Activated CD4-positive, alpha-beta T cell treated with anti-CD3 and anti-CD28 coated beads, Interleukin-2, amount 10 ng/mL, durations not matched to agents 24 days and 14 days (primary cell): ENCODE measurements at regions not wholly inside any gene's neighbourhood (a gene's known extent, or its start where the extent isn't known, plus 50 kb on each side); places are given as distances from the start of the nearest gene placed in this dataset.

Experiments used
- DNase-seq: peaks from one replicate; pipeline ENCODE4 v3.0.0; 2022
- H3K27ac Mint-ChIP-seq: one replicate; pipeline ENCODE4 v1.8.0; 2022; ENCODE audit warnings: mild to moderate bottlenecking, mixed read lengths
- H3K27me3 Mint-ChIP-seq: one replicate; pipeline ENCODE4 v1.8.0; 2022; ENCODE audit warnings: mixed read lengths
- H3K36me3 Mint-ChIP-seq: one replicate; pipeline ENCODE4 v1.8.0; 2022; ENCODE audit warnings: low read depth, mild to moderate bottlenecking, mixed read lengths
- H3K4me1 Mint-ChIP-seq: one replicate; pipeline ENCODE4 v1.8.0; 2021; ENCODE audit warnings: mixed read lengths
- H3K4me3 Mint-ChIP-seq: one replicate; pipeline ENCODE4 v1.8.0; 2022; ENCODE audit warnings: mild to moderate bottlenecking, moderate library complexity, mixed read lengths
- H3K9me3 Mint-ChIP-seq: one replicate; pipeline ENCODE4 v1.8.0; 2021; ENCODE audit warnings: mixed read lengths
- intact Hi-C: fragments of 100-400 bp; cut with micrococcal nuclease; formaldehyde crosslinking; loops from one replicate; pipeline ENCODE4 v1.15.1; 2023

DNA sequence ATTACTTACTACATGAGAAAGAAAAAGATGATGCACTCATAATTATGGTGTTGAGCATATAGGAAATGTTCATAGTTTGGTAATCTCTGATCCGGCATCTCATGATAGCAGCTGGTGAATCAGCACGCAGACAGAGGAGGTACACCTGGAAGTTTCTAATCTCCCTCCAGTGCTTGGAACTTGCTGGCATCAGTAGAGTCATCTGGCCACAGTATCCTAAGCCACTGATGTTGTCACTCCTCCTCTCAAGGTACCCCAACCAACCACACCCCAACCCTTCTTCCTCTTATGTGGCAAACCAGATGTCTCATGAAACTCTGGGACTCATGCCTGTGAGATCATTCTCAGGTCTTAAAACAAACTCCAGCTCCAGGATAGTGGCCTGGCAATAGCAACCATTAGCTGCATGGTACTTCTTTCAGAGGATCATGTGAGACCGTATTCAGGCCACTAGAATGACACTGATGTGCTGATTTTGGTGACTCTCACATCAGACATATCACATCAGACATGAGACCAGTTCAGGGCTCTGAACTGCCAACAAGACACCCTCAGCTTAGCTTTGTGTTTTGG lies 143.0 kb downstream of the RASSF9 start:
- Mint-ChIP-seq H3K4me1 (no peaks in the 10 kb centered on the region), H3K36me3 (no peaks in the 10 kb centered on the region), H3K9me3 (no peaks in the 10 kb centered on the region), H3K27ac (no peak overlapping the region), H3K27me3 (no peaks in the 10 kb centered on the region), H3K4me3 (no peak overlapping the region)
- no peak for DNase-seq
- intact Hi-C loops: no loop called here

DNA sequence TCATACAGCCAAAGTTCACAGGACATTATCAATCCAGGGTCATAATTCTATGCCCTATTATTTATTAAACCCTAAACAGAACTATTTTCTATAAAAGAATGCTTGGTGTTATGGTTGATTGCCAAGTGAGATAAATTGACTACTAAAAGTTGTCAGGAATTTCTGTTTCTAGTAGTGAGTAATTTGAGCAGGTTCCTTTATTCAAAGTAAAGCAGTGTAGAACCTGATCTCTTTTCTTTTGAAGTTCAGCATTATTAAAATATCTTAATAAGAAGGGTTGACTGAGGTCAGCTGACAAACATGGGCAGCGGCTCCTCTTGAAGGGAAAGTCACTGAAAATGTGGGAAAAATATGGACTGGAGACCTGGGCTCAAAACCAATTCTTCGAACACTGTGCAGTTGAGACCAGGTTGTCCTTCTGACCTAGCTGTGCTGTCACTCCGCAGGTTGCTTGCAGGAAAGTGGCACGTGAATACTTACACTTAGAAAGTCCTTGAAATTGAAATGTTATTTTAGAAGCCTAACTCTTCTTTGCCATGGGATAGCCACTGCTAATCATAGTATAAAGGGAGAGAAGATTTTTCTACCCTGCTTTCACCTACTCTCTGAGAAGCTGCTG lies 141.0 kb downstream of the RASSF9 start:
- H3K4me3 Mint-ChIP-seq: no peak overlapping the region
- H3K27me3 Mint-ChIP-seq: no peaks in the 10 kb centered on the region
- H3K4me1 Mint-ChIP-seq: no peaks in the 10 kb centered on the region
- intact Hi-C loops: no loop called here
- no peaks in the 10 kb centered on the region for H3K36me3 Mint-ChIP-seq
- H3K27ac Mint-ChIP-seq: no peak overlapping the region
- no peak for DNase-seq
- H3K9me3 Mint-ChIP-seq: no peaks in the 10 kb centered on the region

DNA sequence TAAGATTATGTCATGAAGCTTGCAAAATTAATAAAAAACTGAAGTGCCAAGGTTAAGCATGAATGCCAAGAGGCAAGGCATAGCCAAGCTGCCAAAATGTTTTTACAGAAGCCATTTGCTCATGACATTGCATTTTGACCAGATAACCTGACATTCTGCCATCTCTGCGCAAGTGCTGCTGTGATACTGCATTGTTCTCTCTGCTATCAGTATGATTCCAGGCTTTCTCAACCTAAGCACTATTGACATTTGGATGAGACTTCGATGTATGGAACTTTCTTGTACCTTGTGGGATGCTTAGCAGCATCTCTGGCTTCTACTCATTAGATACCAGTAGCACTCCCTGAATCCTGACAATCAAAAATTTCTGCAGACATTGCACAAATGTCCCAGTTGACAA lies 139.2 kb downstream of the RASSF9 start:
- Mint-ChIP-seq H3K27ac (no peak overlapping the region), H3K27me3 (no peaks in the 10 kb centered on the region), H3K9me3 (no peaks in the 10 kb centered on the region), H3K36me3 (no peaks in the 10 kb centered on the region), H3K4me1 (no peaks in the 10 kb centered on the region), H3K4me3 (no peak overlapping the region)
- intact Hi-C loops: no loop called here
- no peak for DNase-seq

DNA sequence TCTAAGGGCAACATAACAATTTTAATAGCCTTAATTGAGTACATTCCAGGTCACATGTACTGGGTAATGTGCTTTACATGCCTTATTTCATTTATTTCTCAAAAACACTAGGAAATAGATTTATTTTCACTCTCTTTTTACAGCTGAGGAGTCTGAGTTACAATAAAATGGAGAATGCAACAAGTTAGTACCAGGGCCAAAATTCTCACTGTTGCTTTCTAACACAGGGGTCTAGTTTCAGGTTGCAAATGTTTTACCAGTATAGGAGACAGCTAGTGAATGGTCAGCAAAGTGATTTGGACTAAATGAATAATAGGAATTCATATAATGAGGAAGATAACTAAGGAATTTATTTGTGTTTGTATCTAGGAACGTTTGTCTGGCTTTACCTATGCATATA lies 137.3 kb downstream of the RASSF9 start:
- H3K9me3 Mint-ChIP-seq: no peaks in the 10 kb centered on the region
- intact Hi-C loops: no loop called here

DNA sequence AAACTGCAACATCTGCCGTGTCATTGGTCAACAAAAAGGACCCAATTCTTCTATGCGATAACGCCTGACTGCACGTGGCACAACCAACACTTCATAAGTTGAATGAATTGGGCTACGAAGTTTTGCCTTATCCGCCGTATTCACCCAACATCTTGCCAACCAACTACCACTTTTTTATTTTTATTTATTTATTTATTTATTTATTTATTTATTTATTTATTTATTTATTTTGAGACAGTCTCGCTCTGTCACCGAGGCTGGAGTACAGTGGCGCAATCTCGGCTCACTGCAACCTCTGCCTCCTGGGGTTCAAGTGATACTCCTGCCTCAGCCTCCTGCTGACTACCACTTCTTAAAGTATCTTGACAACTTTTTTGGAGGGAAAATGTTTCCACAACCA lies 127.4 kb downstream of the RASSF9 start:
- no peak for DNase-seq
- Mint-ChIP-seq H3K4me3 (no peak overlapping the region), H3K9me3 (no peaks in the 10 kb centered on the region), H3K27me3 (no peaks in the 10 kb centered on the region), H3K4me1 (no peaks in the 10 kb centered on the region), H3K36me3 (no peaks in the 10 kb centered on the region), H3K27ac (no peak overlapping the region)
- intact Hi-C loops: no loop called here

More for the DNA sequence above, 137.3 kb downstream of the RASSF9 start:
- H3K4me1 Mint-ChIP-seq: no peaks in the 10 kb centered on the region
- no peaks in the 10 kb centered on the region for H3K36me3 Mint-ChIP-seq
- H3K27me3 Mint-ChIP-seq: no peaks in the 10 kb centered on the region
- H3K27ac Mint-ChIP-seq: no peak overlapping the region
- no peak overlapping the region for H3K4me3 Mint-ChIP-seq
- no peak for DNase-seq

DNA sequence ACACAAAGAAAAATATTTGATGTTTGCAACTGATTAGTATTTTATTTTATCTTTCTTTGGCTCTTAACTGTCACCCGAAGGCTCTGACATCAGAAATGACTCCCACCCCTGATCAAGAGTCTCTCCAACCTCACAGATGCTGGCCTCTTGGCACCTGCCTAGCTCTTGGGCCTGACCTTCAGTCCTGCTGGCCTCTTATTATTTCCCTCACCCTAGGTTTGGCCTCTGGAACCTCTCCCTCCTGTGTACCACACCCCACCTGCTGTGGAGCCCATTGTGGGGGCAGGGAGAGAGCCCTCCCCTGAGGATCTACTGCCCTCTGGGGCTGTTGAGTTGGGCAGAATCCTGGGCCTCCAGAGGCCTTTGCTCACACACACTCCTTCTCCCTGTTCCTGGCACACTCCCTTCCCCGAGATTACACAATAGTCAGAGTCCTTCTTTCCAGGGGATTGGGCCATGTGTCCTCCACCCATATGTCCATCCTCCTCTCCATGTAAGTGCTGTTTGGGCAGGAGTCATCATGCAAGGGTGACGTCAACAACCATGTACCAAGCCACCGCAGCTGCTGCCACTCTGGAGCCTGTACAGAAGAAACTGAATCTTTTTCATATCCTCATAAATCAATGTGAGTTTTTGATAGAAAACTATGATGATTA lies 124.3 kb downstream of the RASSF9 start:
- no peaks in the 10 kb centered on the region for H3K27me3 Mint-ChIP-seq
- no peaks in the 10 kb centered on the region for H3K36me3 Mint-ChIP-seq
- no peaks in the 10 kb centered on the region for H3K9me3 Mint-ChIP-seq
- no peaks in the 10 kb centered on the region for H3K4me1 Mint-ChIP-seq
- no peak overlapping the region for H3K4me3 Mint-ChIP-seq
- DNase-seq: no peak
- intact Hi-C loops: no loop called here
- no peak overlapping the region for H3K27ac Mint-ChIP-seq

DNA sequence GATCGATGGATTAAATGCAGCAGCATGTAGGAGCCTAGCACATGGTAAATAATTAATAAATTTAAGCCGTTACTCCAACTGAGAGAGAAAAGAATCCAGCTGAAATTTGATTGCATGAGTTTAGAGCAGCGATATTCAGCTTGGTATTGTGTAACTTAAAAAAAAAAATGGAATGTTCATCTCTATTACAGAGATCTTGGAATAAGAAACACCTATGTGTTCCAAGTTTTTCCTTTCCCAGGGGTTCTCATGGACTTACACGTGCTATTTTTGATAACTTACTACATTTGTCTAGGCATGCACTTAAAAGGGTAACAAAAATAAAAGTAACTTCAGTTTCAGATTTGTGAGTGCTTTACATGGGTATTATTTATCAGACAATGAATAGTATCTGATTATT lies 122.8 kb downstream of the RASSF9 start:
- no peak for DNase-seq
- no peaks in the 10 kb centered on the region for H3K4me1 Mint-ChIP-seq

DNA sequence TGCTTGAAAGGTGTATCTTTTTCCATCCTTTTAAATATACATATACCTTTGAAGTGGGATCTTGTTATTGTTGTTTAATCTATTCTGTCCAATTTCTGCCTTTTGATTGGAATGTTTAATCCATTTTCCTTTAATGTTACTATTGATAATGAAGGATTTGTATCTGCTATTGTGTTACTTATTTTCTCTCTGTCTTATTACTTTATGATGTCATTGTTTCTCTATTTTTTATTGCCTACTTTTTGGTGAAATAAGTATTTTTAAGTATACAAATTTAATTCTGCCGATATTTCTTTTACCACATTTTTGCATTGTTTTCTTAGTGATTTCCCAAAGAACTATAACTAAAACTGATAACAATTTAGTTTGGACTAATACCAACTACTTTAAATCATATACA lies 121.8 kb downstream of the RASSF9 start:
- no peaks in the 10 kb centered on the region for H3K27me3 Mint-ChIP-seq
- intact Hi-C loops: no loop called here
- no peak for DNase-seq
- no peak overlapping the region for H3K4me3 Mint-ChIP-seq
- no peaks in the 10 kb centered on the region for H3K36me3 Mint-ChIP-seq
- no peaks in the 10 kb centered on the region for H3K9me3 Mint-ChIP-seq
- no peaks in the 10 kb centered on the region for H3K4me1 Mint-ChIP-seq
- H3K27ac Mint-ChIP-seq: no peak overlapping the region

More for the DNA sequence above, 122.8 kb downstream of the RASSF9 start:
- intact Hi-C loops: no loop called here
- H3K9me3 Mint-ChIP-seq: no peaks in the 10 kb centered on the region
- no peak overlapping the region for H3K4me3 Mint-ChIP-seq
- no peaks in the 10 kb centered on the region for H3K27me3 Mint-ChIP-seq
- no peak overlapping the region for H3K27ac Mint-ChIP-seq
- H3K36me3 Mint-ChIP-seq: no peaks in the 10 kb centered on the region

DNA sequence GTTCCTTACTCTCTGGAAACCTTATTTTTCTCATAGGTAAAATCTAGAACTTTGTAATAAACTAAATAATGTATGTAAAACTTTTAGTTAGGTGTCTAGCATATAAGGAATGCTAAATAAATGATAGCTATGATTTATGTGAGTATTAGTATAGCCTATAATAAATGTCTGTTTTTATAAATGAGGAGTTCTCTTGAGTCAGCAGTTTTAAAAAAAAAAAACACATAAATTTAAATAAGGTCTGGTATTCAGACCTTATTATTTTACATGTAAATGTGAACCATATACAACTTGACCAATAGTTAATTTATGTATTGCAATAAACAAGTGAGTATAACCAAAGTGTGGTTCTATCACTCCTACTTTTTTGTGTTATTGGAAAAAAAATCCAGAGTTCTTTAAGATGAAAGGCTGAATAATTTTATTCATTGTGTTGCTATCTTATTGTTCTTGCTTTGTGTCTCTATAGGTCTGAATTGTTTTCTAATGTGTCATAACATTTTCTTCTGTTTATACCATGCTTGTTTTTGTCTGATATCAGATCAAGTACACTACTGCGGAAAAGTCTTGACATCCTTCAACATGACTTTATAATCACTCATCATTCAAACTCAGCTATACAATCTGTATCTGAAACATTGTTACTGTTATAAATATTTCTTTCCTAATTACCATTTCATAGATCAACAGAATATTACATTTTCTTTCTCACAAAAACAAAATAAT lies 115.7 kb downstream of the RASSF9 start:
- no peaks in the 10 kb centered on the region for H3K9me3 Mint-ChIP-seq
- H3K4me3 Mint-ChIP-seq: no peak overlapping the region
- intact Hi-C loops: no loop called here

DNA sequence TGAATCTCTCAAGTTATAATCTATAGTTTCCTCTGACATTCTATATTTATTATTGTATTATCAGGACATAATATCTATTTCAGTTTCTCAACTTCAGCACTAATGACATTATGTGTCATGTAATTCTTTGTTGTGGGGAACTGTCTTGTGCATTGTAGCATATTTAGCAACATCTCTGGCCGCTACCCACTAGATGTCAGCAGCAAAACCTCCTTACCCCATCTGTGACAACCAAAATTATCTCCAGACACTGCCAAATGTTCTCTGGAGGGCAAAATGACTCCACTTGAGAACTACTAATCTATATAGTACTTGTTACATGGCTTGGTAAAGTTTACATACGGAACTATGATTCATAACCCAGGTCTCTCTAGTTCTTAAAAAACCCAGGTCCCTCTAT lies 110.2 kb downstream of the RASSF9 start:
- Mint-ChIP-seq H3K36me3 (no peaks in the 10 kb centered on the region), H3K27ac (no peak overlapping the region), H3K27me3 (no peaks in the 10 kb centered on the region), H3K4me1 (no peaks in the 10 kb centered on the region), H3K9me3 (no peaks in the 10 kb centered on the region), H3K4me3 (no peak overlapping the region)
- DNase-seq: no peak
- intact Hi-C loops: no loop called here

More for the DNA sequence above, 115.7 kb downstream of the RASSF9 start:
- no peaks in the 10 kb centered on the region for H3K27me3 Mint-ChIP-seq
- no peaks in the 10 kb centered on the region for H3K4me1 Mint-ChIP-seq
- DNase-seq: no peak
- no peaks in the 10 kb centered on the region for H3K36me3 Mint-ChIP-seq
- H3K27ac Mint-ChIP-seq: no peak overlapping the region

DNA sequence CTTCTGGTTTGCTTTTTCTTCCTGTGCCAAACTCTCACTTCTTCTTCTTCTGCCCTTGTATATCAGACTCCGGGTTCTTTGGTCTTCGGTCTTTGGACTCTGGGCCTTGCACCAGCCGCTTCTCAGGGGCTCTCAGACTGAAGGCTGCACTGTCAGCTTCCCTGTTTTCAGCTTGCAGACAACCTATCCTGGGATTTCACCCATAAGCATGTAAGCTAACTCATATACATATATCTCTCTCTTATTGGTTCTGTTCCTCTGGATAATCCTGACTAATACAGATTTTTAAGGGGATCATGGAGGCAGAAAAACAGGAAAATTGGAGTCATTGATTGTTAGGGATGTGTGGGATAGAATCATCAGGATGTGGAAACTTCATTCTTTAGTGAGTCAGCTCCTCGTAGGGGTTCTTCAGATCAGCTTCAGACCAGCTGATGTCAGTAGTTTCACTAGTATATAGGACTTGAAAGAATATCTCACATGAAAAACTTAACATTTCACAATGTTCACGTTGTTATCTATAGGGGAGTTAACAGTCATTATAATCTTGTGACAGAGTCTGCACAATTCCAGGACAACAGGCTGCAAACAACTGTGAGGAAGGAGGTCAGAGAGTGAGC lies 102.9 kb downstream of the RASSF9 start:
- no peaks in the 10 kb centered on the region for H3K27me3 Mint-ChIP-seq
- H3K4me1 Mint-ChIP-seq: no peaks in the 10 kb centered on the region
- no peaks in the 10 kb centered on the region for H3K9me3 Mint-ChIP-seq
- intact Hi-C loops: no loop called here
- DNase-seq: no peak
- H3K27ac Mint-ChIP-seq: no peak overlapping the region
- H3K4me3 Mint-ChIP-seq: no peak overlapping the region
- H3K36me3 Mint-ChIP-seq: no peaks in the 10 kb centered on the region

DNA sequence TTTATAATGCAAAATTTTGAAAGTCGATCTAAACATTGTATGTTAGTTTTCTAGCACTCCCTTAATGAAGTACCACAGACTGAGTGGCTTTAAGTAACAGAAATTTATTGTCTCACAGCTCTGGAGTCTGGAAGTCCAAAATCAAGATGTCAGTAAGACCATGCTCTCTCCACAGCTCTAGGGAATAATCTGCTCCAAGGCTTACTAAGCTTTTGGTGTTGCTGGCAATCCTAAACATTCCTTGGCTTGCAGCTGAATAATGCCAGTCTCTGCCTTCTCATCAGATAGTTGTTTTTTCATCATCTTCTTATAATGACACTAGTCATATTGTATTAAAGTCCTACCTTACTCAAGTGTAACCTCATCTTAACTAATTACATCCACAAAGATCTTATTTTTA lies 102.2 kb downstream of the RASSF9 start:
- H3K9me3 Mint-ChIP-seq: no peaks in the 10 kb centered on the region
- H3K4me1 Mint-ChIP-seq: no peaks in the 10 kb centered on the region

DNA sequence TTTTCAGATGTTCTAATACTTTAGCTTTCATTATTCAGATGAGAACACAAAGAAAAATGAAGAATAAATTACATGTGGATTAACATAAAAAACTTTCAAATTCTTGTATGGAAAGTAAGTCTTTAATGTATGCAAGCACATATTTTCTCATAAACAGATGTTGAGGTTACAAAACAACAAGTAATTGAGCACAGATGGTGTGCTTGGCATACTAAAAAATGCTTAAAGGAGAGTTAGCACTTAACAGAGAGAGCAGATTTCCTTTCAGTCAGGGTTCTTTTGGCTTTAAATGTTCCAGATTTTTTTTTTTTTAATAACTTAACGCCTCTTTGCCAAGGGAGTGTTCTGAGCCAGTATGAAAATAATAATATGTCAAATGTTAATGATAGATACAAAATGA lies 96.0 kb downstream of the RASSF9 start:
- Mint-ChIP-seq H3K4me3 (no peak overlapping the region), H3K27ac (no peak overlapping the region), H3K9me3 (no peaks in the 10 kb centered on the region), H3K4me1 (no peaks in the 10 kb centered on the region), H3K36me3 (no peaks in the 10 kb centered on the region), H3K27me3 (no peaks in the 10 kb centered on the region)
- no peak for DNase-seq
- intact Hi-C loops: no loop called here

More for the DNA sequence above, 102.2 kb downstream of the RASSF9 start:
- H3K27me3 Mint-ChIP-seq: no peaks in the 10 kb centered on the region
- no peak overlapping the region for H3K27ac Mint-ChIP-seq
- DNase-seq: no peak
- no peaks in the 10 kb centered on the region for H3K36me3 Mint-ChIP-seq
- H3K4me3 Mint-ChIP-seq: no peak overlapping the region
- intact Hi-C loops: no loop called here

DNA sequence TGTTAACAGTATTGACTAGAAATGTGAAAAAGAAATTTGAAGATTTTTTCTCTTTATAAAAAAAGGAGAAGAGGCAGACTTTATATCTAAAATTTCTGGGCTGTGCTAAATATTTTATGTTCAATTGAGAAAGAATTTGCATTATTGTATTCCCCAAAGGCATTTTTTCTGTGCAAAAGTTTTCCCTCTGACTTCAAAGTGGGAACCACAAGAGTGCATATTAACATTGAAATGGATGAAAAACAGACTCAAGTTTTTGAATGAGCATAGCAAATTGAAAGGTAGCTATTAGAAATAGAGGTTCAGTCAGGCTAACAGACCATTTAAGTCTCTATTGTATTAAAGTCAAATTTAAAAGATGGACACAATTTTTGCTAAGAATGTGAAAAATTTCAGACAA lies 95.2 kb downstream of the RASSF9 start:
- Mint-ChIP-seq H3K27ac (no peak overlapping the region), H3K4me3 (no peak overlapping the region), H3K36me3 (no peaks in the 10 kb centered on the region), H3K27me3 (no peaks in the 10 kb centered on the region), H3K4me1 (no peaks in the 10 kb centered on the region), H3K9me3 (no peaks in the 10 kb centered on the region)
- DNase-seq: no peak
- intact Hi-C loops: no loop called here
